ENCODE measurements at regions not wholly inside any gene's neighbourhood (a gene's known extent, or its start where the extent isn't known, plus 50 kb on each side); places are given as distances from the start of the nearest gene placed in this dataset.

- CTCF ChIA-PET: no interaction called here
- DNase-seq (ENCODE audit: low read depth): no peak
- TF ChIP-seq CTCF (IDR thresholded peaks at IDR 0.05; ENCODE audit: insufficient read depth, low read depth, low read length): no peak
- no peaks in the 10 kb centered on the region for H3K36me3 ChIP-seq (ENCODE audit: control insufficient read depth, insufficient read depth, low read length)
- POLR2A ChIA-PET: no interaction called here
- peaks cover 28% of the 10 kb centered on the region for H3K27me3 ChIP-seq (ENCODE audit: control insufficient read depth, insufficient read depth, low read length)
- H3K4me3 ChIP-seq (ENCODE audit: low read depth, low read length): no peak overlapping the region
Measured at GRCh38 chr12:94874518-94875302, 128.8 kb downstream of the NDUFA12 start.

GRCh38 chr12:94873734-94874517, 129.6 kb downstream of the NDUFA12 start:
- no peak overlapping the region for H3K4me3 ChIP-seq (ENCODE audit: low read depth, low read length)
- H3K27me3 ChIP-seq (ENCODE audit: control insufficient read depth, insufficient read depth, low read length): peaks cover 28% of the 10 kb centered on the region
- DNase-seq (ENCODE audit: low read depth): no peak
- H3K36me3 ChIP-seq (ENCODE audit: control insufficient read depth, insufficient read depth, low read length): no peaks in the 10 kb centered on the region
- no peak for TF ChIP-seq CTCF (IDR thresholded peaks at IDR 0.05; ENCODE audit: insufficient read depth, low read depth, low read length)
- CTCF ChIA-PET: interaction anchor here (1.1 kb wide), 1 partner anchor 81 kb away, joined by 4 read pairs; no protein-coding TSS in a partner anchor
- POLR2A ChIA-PET: no interaction called here

GRCh38 chr12:94872971-94873733, 130.3 kb downstream of the NDUFA12 start:
- no peak for DNase-seq (ENCODE audit: low read depth)
- ChIA-PET POLR2A (no interaction called here), CTCF (interaction anchor here (1.1 kb wide), 1 partner anchor 81 kb away, joined by 4 read pairs; no protein-coding TSS in a partner anchor)
- Histone ChIP-seq H3K36me3 (ENCODE audit: control insufficient read depth, insufficient read depth, low read length) (no peaks in the 10 kb centered on the region), H3K4me3 (ENCODE audit: low read depth, low read length) (no peak overlapping the region), H3K27me3 (ENCODE audit: control insufficient read depth, insufficient read depth, low read length) (peaks cover 28% of the 10 kb centered on the region)
- TF ChIP-seq CTCF (IDR thresholded peaks at IDR 0.05; ENCODE audit: insufficient read depth, low read depth, low read length): no peak

- ChIA-PET CTCF (interaction anchor here (0.5 kb wide), 1 partner anchor 7 kb away, joined by 3 read pairs; no protein-coding TSS in a partner anchor), POLR2A (no interaction called here)
- Histone ChIP-seq H3K4me3 (ENCODE audit: low read depth, low read length) (no peak overlapping the region), H3K36me3 (ENCODE audit: control insufficient read depth, insufficient read depth, low read length) (no peaks in the 10 kb centered on the region), H3K27me3 (ENCODE audit: control insufficient read depth, insufficient read depth, low read length) (peaks cover 28% of the 10 kb centered on the region)
- TF ChIP-seq CTCF (IDR thresholded peaks at IDR 0.05; ENCODE audit: insufficient read depth, low read depth, low read length): no peak
- no peak for DNase-seq (ENCODE audit: low read depth)
Measured at GRCh38 chr12:94872671-94872970, 130.9 kb downstream of the NDUFA12 start.

Measured in BJ (cell line).